Stimulated activated naive CD8-positive, alpha-beta T cell treated with anti-CD3 and anti-CD28 coated beads, Interleukin-15, Interleukin-2, amounts not matched to agents 100 ng/mL and 50 ng/mL, for 24 hours (primary cell): ENCODE measurements at regions not wholly inside any gene's neighbourhood (a gene's known extent, or its start where the extent isn't known, plus 50 kb on each side); places are given as distances from the start of the nearest gene placed in this dataset.

ENCODE experiments used
- H3K27ac Mint-ChIP-seq: one replicate; pipeline ENCODE4 v1.8.0; 2021; ENCODE audit warnings: mild to moderate bottlenecking, mixed read lengths
- H3K27me3 Mint-ChIP-seq: one replicate; pipeline ENCODE4 v1.8.0; 2021; ENCODE audit warnings: mixed read lengths
- H3K36me3 Mint-ChIP-seq: one replicate; pipeline ENCODE4 v1.8.0; 2021; ENCODE audit warnings: low read depth, mixed read lengths
- H3K4me1 Mint-ChIP-seq: one replicate; pipeline ENCODE4 v1.8.0; 2021; ENCODE audit warnings: low read depth, mixed read lengths
- H3K4me3 Mint-ChIP-seq: one replicate; pipeline ENCODE4 v1.8.0; 2021; ENCODE audit warnings: mild to moderate bottlenecking, mixed read lengths
- H3K9me3 Mint-ChIP-seq: one replicate; pipeline ENCODE4 v1.8.0; 2021; ENCODE audit warnings: mixed read lengths

GRCh38 chr13:99027661-99028425, 50.0 kb upstream of the DOCK9 start:
- H3K4me3 Mint-ChIP-seq: no peak overlapping the region
- H3K27me3 Mint-ChIP-seq: peaks cover 3% of the 10 kb centered on the region
- peaks cover 5% of the 10 kb centered on the region for H3K36me3 Mint-ChIP-seq
- H3K27ac Mint-ChIP-seq: peak overlapping the region; percentile 73
- peaks cover 5% of the 10 kb centered on the region for H3K9me3 Mint-ChIP-seq
- peaks cover 86% of the 10 kb centered on the region for H3K4me1 Mint-ChIP-seq

DNA sequence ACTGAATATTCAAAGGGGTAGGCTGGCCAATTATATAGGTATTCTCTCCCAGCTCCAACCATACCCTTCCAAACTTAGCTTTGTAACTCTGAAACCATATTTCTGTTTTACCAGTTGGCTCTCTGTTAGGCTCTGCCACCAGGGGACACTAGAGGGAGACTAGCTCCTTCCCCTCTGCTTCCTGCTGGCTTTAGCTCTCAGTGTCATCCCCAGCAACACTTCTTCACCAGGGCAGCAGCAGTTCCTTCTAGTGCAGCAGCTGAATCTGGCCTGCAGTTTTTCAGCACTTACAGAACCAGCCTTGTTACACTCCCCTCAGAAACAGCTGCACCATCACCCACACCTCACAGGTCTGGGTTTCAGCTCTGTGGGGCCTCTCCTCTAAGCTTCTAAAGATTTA, 51.0 kb upstream of the DOCK9 start:
- no peak overlapping the region for H3K4me3 Mint-ChIP-seq

GRCh38 chr13:99029576-99029975, 51.7 kb upstream of the DOCK9 start:
- Mint-ChIP-seq H3K27me3 (no peaks in the 10 kb centered on the region), H3K36me3 (peaks cover 5% of the 10 kb centered on the region), H3K4me3 (no peak overlapping the region), H3K4me1 (peaks cover 75% of the 10 kb centered on the region), H3K9me3 (peaks cover 5% of the 10 kb centered on the region), H3K27ac (no peak overlapping the region)

More for the DNA sequence above, 51.0 kb upstream of the DOCK9 start:
- peaks cover 82% of the 10 kb centered on the region for H3K4me1 Mint-ChIP-seq
- peaks cover 5% of the 10 kb centered on the region for H3K9me3 Mint-ChIP-seq
- peak overlapping the region; percentile 37 for H3K27ac Mint-ChIP-seq
- H3K36me3 Mint-ChIP-seq: peaks cover 5% of the 10 kb centered on the region
- peaks cover 3% of the 10 kb centered on the region for H3K27me3 Mint-ChIP-seq

DNA sequence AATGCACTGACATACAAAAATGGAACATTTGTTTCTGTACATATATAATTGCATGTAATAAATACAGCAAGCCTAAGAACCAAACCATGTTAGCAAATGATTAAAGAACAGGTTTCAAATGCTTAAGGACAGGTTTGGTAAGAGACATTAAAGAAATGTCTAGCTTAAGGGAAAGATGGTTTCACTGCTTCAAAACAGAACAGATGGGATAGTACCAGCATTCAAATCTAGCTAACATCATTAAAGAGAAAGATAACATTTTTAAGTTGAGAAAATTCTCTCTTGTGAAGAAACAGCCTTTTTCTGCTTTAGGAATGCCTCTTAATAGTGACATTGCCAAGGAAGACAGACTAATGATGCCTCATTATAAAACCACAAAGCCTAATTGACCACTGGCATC, 52.5 kb upstream of the DOCK9 start:
- Mint-ChIP-seq H3K27ac (no peak overlapping the region), H3K36me3 (peaks cover 7% of the 10 kb centered on the region), H3K4me3 (no peak overlapping the region), H3K4me1 (peaks cover 67% of the 10 kb centered on the region), H3K9me3 (peaks cover 5% of the 10 kb centered on the region), H3K27me3 (no peaks in the 10 kb centered on the region)

- H3K36me3 Mint-ChIP-seq: peaks cover 15% of the 10 kb centered on the region
- H3K27me3 Mint-ChIP-seq: no peaks in the 10 kb centered on the region
- H3K9me3 Mint-ChIP-seq: peaks cover 5% of the 10 kb centered on the region
- H3K27ac Mint-ChIP-seq: no peak overlapping the region
- H3K4me3 Mint-ChIP-seq: no peak overlapping the region
- peaks cover 52% of the 10 kb centered on the region for H3K4me1 Mint-ChIP-seq
These were observed 54.0 kb upstream of the DOCK9 start for GRCh38 chr13:99031832-99032231.

DNA sequence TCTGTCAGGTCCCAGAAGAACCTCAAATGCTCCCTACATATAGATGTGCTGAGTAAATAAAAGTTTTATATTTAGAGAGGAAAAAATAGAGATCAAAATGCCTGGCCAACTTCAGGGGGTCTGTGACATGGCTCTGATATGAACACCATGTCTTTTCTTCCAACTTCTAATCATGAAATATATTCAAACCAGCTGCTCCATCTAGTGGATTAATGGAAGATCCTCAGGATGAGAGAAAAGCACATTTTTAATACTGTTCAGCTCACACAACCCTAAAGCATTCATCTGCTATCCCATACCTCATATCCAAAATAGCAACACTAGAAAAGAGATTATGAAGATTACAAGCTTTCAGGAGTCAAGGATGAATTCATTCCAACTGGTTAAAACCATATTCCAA, 56.0 kb upstream of the DOCK9 start:
- no peak overlapping the region for H3K27ac Mint-ChIP-seq
- peaks cover 2% of the 10 kb centered on the region for H3K9me3 Mint-ChIP-seq
- H3K4me1 Mint-ChIP-seq: peaks cover 34% of the 10 kb centered on the region
- no peak overlapping the region for H3K4me3 Mint-ChIP-seq
- peaks cover 9% of the 10 kb centered on the region for H3K36me3 Mint-ChIP-seq
- H3K27me3 Mint-ChIP-seq: no peaks in the 10 kb centered on the region

- H3K4me1 Mint-ChIP-seq: peaks cover 34% of the 10 kb centered on the region
- peaks cover 9% of the 10 kb centered on the region for H3K36me3 Mint-ChIP-seq
- H3K27ac Mint-ChIP-seq: no peak overlapping the region
- H3K27me3 Mint-ChIP-seq: no peaks in the 10 kb centered on the region
- H3K9me3 Mint-ChIP-seq: no peaks in the 10 kb centered on the region
- H3K4me3 Mint-ChIP-seq: no peak overlapping the region
These were observed 56.6 kb upstream of the DOCK9 start for GRCh38 chr13:99034333-99035085.

DNA sequence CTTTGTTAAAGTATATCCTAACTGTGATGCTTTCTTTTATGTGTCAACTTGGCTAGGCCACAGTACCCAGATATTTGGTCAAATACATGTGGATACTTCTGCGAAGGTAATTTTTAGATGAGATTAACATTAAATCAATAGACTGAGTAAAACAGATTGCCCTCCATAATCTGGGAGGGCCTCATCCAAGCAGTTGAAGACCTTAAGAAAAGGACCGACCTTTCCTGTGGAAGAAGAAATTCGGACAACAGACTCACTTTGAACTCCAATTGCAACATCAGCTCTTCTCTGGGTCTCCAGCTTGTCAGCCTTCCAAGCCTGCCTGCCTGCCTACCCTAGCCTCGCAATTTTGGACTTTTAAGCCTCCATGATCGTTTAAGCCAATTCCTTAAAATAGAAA, 57.9 kb upstream of the DOCK9 start:
- H3K9me3 Mint-ChIP-seq: no peaks in the 10 kb centered on the region
- no peak overlapping the region for H3K27ac Mint-ChIP-seq
- H3K4me3 Mint-ChIP-seq: no peak overlapping the region
- peaks cover 9% of the 10 kb centered on the region for H3K36me3 Mint-ChIP-seq
- H3K27me3 Mint-ChIP-seq: no peaks in the 10 kb centered on the region
- peaks cover 33% of the 10 kb centered on the region for H3K4me1 Mint-ChIP-seq

GRCh38 chr13:99037756-99038155, 59.9 kb upstream of the DOCK9 start:
- Mint-ChIP-seq H3K9me3 (no peaks in the 10 kb centered on the region), H3K27me3 (peaks cover 4% of the 10 kb centered on the region), H3K27ac (no peak overlapping the region), H3K4me3 (no peak overlapping the region), H3K36me3 (peaks cover 9% of the 10 kb centered on the region), H3K4me1 (peaks cover 47% of the 10 kb centered on the region)

DNA sequence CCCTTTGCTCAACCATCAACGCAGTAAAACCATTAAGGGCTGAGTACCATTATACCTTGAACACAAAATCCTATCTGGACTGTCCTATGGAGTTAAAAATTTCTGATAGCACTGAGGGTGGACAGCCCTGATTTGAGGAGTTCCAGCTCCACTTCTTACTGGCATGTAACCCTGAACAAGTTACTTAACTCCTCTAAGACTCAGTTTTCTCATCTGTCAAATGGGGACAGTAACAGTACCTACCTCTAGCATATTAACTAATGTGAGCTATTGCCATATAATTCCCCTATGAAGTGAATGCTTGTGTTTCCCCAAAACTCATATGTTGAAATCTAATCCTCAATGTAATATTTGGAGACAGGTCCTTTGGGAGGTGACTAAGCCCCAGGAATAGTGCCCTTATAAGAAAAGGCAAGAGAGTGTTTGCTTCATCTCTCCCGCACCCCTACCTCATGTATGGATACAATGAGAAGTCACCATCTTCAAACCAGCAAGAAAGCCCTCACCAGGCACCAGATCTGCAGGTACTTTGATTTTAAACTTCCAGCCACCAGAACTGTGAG, 61.9 kb upstream of the DOCK9 start:
- no peaks in the 10 kb centered on the region for H3K9me3 Mint-ChIP-seq
- H3K27me3 Mint-ChIP-seq: peaks cover 4% of the 10 kb centered on the region
- H3K4me1 Mint-ChIP-seq: peaks cover 60% of the 10 kb centered on the region
- H3K27ac Mint-ChIP-seq: no peak overlapping the region
- peaks cover 9% of the 10 kb centered on the region for H3K36me3 Mint-ChIP-seq
- H3K4me3 Mint-ChIP-seq: no peak overlapping the region

DNA sequence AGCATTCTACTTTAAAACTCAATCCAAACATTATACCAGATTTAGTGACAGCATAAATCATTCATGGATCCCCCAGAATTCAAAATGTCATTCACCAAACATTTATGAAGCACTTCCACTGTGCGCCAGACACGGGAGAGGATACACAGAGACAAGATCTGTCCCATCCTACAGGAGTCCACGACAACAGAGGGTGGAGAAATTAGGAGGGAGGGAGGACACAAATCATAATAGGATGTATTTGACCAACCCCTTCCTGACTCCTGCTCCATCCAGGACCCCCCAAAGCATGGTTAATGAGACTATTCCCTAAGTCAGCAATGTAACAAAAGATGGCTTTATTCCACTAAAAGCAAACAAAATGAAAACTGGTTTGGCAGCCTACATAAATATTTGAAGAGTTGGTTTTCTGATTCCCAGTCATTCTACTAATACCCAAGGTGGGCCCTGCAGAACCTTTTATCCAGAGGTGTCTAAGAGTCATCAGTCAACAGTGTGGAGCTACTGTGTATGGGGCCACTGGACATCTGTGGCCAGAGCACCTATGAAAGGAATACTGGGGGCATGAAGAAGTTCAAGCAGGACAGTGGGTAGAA, 62.8 kb upstream of the DOCK9 start:
- H3K9me3 Mint-ChIP-seq: no peaks in the 10 kb centered on the region
- H3K36me3 Mint-ChIP-seq: peaks cover 5% of the 10 kb centered on the region
- peaks cover 69% of the 10 kb centered on the region for H3K4me1 Mint-ChIP-seq
- peak overlapping the region; percentile 22 for H3K27ac Mint-ChIP-seq
- H3K27me3 Mint-ChIP-seq: peaks cover 4% of the 10 kb centered on the region
- no peak overlapping the region for H3K4me3 Mint-ChIP-seq

DNA sequence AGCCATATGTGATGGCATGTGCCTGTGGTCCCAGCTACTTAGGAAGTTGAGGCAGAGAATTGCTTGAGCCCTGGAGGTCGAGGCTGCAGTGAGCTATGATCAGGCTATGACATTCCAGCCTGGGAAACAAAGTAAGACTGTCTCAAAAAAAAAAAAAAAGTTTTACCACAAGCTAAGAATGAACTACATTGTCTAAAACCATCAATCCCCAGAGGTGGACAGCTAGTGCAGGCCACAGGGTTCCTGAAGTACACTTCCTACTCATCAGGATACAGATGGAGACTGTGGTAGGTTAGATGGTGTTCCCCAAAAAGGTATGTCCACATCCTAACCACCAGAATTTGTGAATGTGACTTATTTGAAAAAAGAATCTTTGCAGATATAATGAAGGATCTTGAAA, 63.5 kb upstream of the DOCK9 start:
- Mint-ChIP-seq H3K4me3 (peak overlapping the region; percentile 0), H3K9me3 (no peaks in the 10 kb centered on the region), H3K27me3 (peaks cover 4% of the 10 kb centered on the region), H3K27ac (peak overlapping the region; percentile 19), H3K4me1 (peaks cover 76% of the 10 kb centered on the region), H3K36me3 (no peaks in the 10 kb centered on the region)

DNA sequence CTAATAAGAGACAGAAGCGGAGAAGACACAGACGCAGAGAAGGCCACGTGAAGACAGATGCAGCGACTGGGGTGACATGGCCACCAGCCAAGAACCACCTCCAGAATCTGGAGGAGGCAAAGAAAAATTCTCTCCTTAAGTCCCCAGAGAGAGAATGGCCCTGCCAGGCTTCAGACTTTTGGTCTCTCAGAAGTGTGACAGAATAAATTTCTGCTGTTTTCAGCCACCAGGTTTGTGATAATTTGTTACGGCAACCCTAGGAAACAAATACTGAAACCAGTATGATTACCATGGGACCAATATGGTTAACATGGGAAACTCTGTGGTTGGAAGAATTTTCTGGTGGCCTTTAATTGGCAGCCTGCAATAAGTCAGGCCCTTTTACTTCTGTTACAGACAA, 63.9 kb upstream of the DOCK9 start:
- peak overlapping the region; percentile 0 for H3K4me3 Mint-ChIP-seq
- H3K27ac Mint-ChIP-seq: peak overlapping the region; percentile 19
- H3K27me3 Mint-ChIP-seq: peaks cover 4% of the 10 kb centered on the region

GRCh38 chr13:99042521-99043250, 64.8 kb upstream of the DOCK9 start:
- H3K4me1 Mint-ChIP-seq: peaks cover 84% of the 10 kb centered on the region
- H3K4me3 Mint-ChIP-seq: peak overlapping the region; percentile 55

More for the DNA sequence above, 63.9 kb upstream of the DOCK9 start:
- no peaks in the 10 kb centered on the region for H3K36me3 Mint-ChIP-seq
- peaks cover 80% of the 10 kb centered on the region for H3K4me1 Mint-ChIP-seq
- H3K9me3 Mint-ChIP-seq: no peaks in the 10 kb centered on the region

More at GRCh38 chr13:99042521-99043250, 64.8 kb upstream of the DOCK9 start:
- peaks cover 4% of the 10 kb centered on the region for H3K27me3 Mint-ChIP-seq
- peak overlapping the region; percentile 8 for H3K27ac Mint-ChIP-seq
- no peaks in the 10 kb centered on the region for H3K9me3 Mint-ChIP-seq
- no peaks in the 10 kb centered on the region for H3K36me3 Mint-ChIP-seq
